PC-9 (cell line): ENCODE measurements at regions not wholly inside any gene's neighbourhood (a gene's known extent, or its start where the extent isn't known, plus 50 kb on each side); places are given as distances from the start of the nearest gene placed in this dataset.

Experiments used
- EZH2 ChIP-seq: fragments of 200-600 bp; sonication (generic); IDR thresholded peaks from 2 replicates; pipeline ENCODE4 v1.8.0; 2017; ENCODE audit warnings: antibody characterized with exemption, low read depth
- TF ChIP-seq, protein P1 (sequence below): fragments of 200-600 bp; sonication (generic); conservative IDR thresholded peaks from 2 replicates; pipeline ENCODE4 v1.6.1; 2017; ENCODE audit warnings: mixed run types, antibody characterized with exemption, mild to moderate bottlenecking, moderate library complexity

DNA sequence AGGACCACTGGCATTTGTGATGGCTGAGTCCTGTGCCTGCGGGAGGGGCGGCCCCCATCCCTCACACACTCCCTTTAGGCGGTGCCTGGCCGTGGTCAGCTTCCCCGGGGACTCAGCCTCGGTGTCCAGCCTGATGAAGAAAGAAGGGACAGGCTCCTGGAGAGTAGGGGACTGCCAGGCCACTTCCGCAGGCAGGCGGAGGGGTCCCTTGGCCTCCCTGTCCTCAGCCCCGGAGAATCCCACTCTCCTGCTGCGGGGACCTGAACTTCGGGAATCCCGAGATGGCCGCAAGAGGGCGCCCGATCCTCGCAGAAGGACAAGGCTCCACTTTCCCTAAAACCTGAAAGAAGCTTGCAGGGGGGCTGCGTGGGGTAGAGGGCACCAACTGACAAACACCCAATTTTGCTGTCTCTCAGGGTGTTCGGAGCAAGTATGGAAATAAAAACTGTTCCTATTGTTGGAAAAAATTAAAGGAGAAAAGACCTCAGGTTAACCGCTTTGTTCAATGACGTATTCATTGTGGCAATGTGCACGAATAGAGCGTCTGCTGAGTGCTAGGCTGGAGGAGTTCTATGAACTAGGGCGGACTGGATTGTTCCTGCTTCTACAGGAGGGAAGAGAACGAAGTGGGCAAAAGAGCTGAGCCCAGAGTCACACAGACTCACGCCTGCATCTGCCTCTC is 297.3 kb downstream of the ZNF536 start:
- TF ChIP-seq EZH2, result no peak
- TF ChIP-seq, protein P1, sequence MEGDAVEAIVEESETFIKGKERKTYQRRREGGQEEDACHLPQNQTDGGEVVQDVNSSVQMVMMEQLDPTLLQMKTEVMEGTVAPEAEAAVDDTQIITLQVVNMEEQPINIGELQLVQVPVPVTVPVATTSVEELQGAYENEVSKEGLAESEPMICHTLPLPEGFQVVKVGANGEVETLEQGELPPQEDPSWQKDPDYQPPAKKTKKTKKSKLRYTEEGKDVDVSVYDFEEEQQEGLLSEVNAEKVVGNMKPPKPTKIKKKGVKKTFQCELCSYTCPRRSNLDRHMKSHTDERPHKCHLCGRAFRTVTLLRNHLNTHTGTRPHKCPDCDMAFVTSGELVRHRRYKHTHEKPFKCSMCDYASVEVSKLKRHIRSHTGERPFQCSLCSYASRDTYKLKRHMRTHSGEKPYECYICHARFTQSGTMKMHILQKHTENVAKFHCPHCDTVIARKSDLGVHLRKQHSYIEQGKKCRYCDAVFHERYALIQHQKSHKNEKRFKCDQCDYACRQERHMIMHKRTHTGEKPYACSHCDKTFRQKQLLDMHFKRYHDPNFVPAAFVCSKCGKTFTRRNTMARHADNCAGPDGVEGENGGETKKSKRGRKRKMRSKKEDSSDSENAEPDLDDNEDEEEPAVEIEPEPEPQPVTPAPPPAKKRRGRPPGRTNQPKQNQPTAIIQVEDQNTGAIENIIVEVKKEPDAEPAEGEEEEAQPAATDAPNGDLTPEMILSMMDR, result peak; percentile 81
